ENCODE measurements at regions not wholly inside any gene's neighbourhood (a gene's known extent, or its start where the extent isn't known, plus 50 kb on each side); places are given as distances from the start of the nearest gene placed in this dataset.

- H2BK5ac ChIP-seq (ENCODE audit: low read depth, low read length, poor library complexity, severe bottlenecking) = no peak overlapping the region
- ChIA-PET POLR2A (ENCODE audit: unreplicated experiment) (no interaction called here), CTCF (no interaction called here)
- ATAC-seq (ENCODE audit: low read depth) (no peak), DNase-seq (no peak)
- H3K36me3 ChIP-seq (ENCODE audit: control insufficient read depth, insufficient read depth, low read length) = no peaks in the 10 kb centered on the region
- no peaks in the 10 kb centered on the region for H3K27me3 ChIP-seq (ENCODE audit: control insufficient read depth, insufficient read depth, low read length)
- no peak overlapping the region for H2AFZ ChIP-seq (replicated peaks; ENCODE audit: low read length, poor library complexity)
- no peaks in the 10 kb centered on the region for H3K4me1 ChIP-seq (ENCODE audit: control insufficient read depth, insufficient read depth, low read length)
- H3K4me2 ChIP-seq (ENCODE audit: low read depth, low read length) = no peak overlapping the region
- H2BK120ac ChIP-seq (ENCODE audit: low read depth, low read length) = no peak overlapping the region
- no peaks in the 10 kb centered on the region for H4K20me1 ChIP-seq (ENCODE audit: insufficient read depth, low read length)
- no TSS peak for BruUV-seq (replicated peaks)
- no peak overlapping the region for H2BK15ac ChIP-seq (ENCODE audit: low read depth, low read length)
- dilution Hi-C loops (cut with HindIII; ENCODE audit: low sequenced_read_pairs, unreplicated experiment) (no loop called here), intact Hi-C loops (cut with micrococcal nuclease) (no loop called here), in situ Hi-C loops (cut with MboI; ENCODE audit: low sequenced_read_pairs) (no loop called here)
- no peak overlapping the region for H3K14ac ChIP-seq (replicated peaks; ENCODE audit: low read depth, low read length)
- H4K8ac ChIP-seq (ENCODE audit: low read depth in 2 of 2, low read length in 2 of 2) = no peak overlapping the region
- H3K23ac ChIP-seq (ENCODE audit: low read depth, low read length) = no peak overlapping the region
- H3K9me1 ChIP-seq (ENCODE audit: insufficient read depth, low read length) = no peaks in the 10 kb centered on the region
- no peak overlapping the region for H2AK9ac ChIP-seq (replicated peaks; ENCODE audit: low read depth, low read length, poor library complexity)
- H3K9me3 ChIP-seq (ENCODE audit: control insufficient read depth, insufficient read depth, low read length) = peaks cover 3% of the 10 kb centered on the region; the same call in 1 of the 2 replicates
- TF ChIP-seq FOS (IDR thresholded peaks at IDR 0.05; ENCODE audit: low read depth, low read length) (no peak), SMC3 (IDR thresholded peaks at IDR 0.05; ENCODE audit: low read depth, low read length) (no peak), CHD1 (IDR thresholded peaks at IDR 0.05; ENCODE audit: low read depth, low read length) (no peak), CEBPB (IDR thresholded peaks at IDR 0.05; ENCODE audit: low read depth, low read length) (no peak), MAFK (IDR thresholded peaks at IDR 0.05; ENCODE audit: low read depth, low read length) (no peak), BHLHE40 (IDR thresholded peaks at IDR 0.05; ENCODE audit: low read depth, low read length) (no peak), RAD21 (IDR thresholded peaks at IDR 0.05; ENCODE audit: low read length) (no peak), MAZ (IDR thresholded peaks at IDR 0.05; ENCODE audit: borderline replicate concordance, low read depth, low read length) (no peak), NFE2L2 (IDR thresholded peaks at IDR 0.05; ENCODE audit: low read depth, low read length) (no peak), ELK1 (IDR thresholded peaks at IDR 0.05; ENCODE audit: borderline replicate concordance, low read depth, low read length) (no peak), RFX5 (IDR thresholded peaks at IDR 0.05; ENCODE audit: low read depth, low read length) (no peak), MXI1 (IDR thresholded peaks at IDR 0.05; ENCODE audit: borderline replicate concordance, low read depth, low read length) (no peak), CTCF (conservative IDR thresholded peaks at IDR 0.05; ENCODE audit: low read depth, low read length) (no peak), POLR2A (IDR thresholded peaks at IDR 0.05; ENCODE audit: low read depth, low read length) (no peak), RCOR1 (IDR thresholded peaks at IDR 0.05; ENCODE audit: insufficient replicate concordance, low read length) (no peak), USF2 (IDR thresholded peaks at IDR 0.05; ENCODE audit: low read depth, low read length) (no peak)
- H2AK5ac ChIP-seq (ENCODE audit: low read depth, low read length) = no peak overlapping the region
- H3K9ac ChIP-seq (ENCODE audit: low read depth, low read length) = no peak overlapping the region
- no CpG with 5 or more reads among the region's 4 CpGs for WGBS, 2 experiments (ENCODE audit: extremely low coverage in 2 of 2, insufficient read length in 1 of 2)
- H4K5ac ChIP-seq (ENCODE audit: low read depth, low read length) = no peak overlapping the region
- H3K56ac ChIP-seq (ENCODE audit: extremely low read depth, insufficient read depth, low read length) = no peak overlapping the region
- H3K18ac ChIP-seq (ENCODE audit: low read depth, low read length) = no peak overlapping the region
- H3K4me3 ChIP-seq (ENCODE audit: insufficient read depth, low read depth, low read length) = no peak overlapping the region
- H2BK20ac ChIP-seq (ENCODE audit: low read depth, low read length) = no peak overlapping the region
- H4K91ac ChIP-seq (ENCODE audit: insufficient read depth, low read depth, low read length) = no peak overlapping the region
- H3K27ac ChIP-seq (ENCODE audit: insufficient read depth, low read length) = no peak overlapping the region
- no peaks in the 10 kb centered on the region for H3K79me1 ChIP-seq (ENCODE audit: low read depth in 1 of 2, low read length in 2 of 2)
- H3K4ac ChIP-seq (ENCODE audit: low read depth, low read length) = no peak overlapping the region
These were observed 325.2 kb upstream of the CDH4 start for GRCh38 chr20:60926831-60927230.
